NOMO-1 treated with dmso at 0.1 percent for 144 hours (cell line): ENCODE measurements at regions not wholly inside any gene's neighbourhood (a gene's known extent, or its start where the extent isn't known, plus 50 kb on each side); places are given as distances from the start of the nearest gene placed in this dataset.

Source experiments
- DNase-seq: peaks from one replicate; lab custom pipeline; 2025; ENCODE audit not compliant: unreplicated experiment; lab: John Stamatoyannopoulos, UW

DNA sequence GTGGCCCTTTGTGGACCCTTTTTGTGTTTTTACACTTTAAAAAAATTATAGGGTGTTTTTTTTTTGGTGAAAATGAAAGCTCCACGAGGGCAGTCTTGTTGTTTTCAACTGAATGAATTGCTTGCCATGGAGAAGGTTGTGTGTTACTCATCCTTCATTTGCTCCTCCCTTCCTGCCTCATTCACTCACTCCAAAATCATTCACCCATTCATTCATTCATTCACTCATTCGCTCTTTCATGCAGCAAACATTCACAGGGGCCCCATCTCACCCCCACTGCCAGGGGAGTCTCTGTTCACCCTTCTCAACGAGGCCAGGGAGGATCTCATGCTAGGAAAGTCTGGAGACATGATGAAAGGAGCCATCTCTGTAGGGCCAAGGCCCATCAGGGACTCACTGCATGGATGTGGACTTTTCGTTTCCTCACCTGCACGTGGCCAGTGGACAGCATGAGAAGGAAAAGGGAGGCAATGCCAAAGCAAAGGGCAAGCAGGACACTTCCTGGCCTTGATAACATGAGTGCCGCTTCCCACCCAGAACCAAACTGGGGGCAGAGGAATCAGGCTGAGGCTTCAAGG, 62.8 kb upstream of the COL13A1 start:
- DNase-seq, result no peak

DNA sequence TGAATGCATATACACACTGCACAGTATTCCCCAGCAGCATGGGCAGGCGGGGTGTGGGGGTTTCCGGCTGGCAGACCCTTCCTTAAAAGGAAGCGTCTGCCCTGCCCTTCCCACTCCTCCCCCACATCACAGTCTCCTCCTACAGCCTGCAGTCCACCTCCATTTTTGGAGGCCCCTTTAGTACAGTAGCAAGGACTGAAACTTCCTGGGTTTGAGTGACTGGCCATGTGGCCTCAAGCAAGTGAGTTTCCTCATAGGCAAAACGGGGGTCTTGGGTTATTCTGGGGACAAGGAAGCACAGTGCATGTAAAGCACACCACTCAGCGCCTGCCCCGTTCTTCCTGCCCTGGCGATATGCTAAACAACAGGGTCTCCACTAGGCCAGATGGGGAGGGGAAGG, 62.1 kb upstream of the COL13A1 start:
- DNase-seq, result no peak

DNA sequence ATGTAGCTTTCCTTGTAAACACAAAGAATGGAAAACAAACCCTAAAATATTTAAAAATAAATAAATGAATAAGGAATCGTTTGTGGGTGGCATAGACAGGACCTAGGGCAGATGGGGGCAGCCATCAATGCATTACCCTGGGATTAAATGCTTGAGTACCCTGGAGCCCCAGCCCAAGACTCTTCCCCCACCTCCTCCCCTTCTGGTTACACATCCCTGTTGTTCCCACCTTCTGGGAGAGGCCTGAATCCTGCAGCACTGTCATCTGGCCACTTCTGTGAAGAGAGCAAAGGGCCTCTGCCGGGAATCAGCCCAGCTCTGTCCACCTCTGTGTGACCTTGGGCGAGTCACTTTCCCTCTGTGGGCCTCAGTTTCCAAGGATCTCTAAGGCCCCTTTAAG, 61.6 kb upstream of the COL13A1 start:
- DNase-seq, result no peak

GRCh38 chr10:69741252-69741651, 60.5 kb upstream of the COL13A1 start:
- no peak for DNase-seq

DNA sequence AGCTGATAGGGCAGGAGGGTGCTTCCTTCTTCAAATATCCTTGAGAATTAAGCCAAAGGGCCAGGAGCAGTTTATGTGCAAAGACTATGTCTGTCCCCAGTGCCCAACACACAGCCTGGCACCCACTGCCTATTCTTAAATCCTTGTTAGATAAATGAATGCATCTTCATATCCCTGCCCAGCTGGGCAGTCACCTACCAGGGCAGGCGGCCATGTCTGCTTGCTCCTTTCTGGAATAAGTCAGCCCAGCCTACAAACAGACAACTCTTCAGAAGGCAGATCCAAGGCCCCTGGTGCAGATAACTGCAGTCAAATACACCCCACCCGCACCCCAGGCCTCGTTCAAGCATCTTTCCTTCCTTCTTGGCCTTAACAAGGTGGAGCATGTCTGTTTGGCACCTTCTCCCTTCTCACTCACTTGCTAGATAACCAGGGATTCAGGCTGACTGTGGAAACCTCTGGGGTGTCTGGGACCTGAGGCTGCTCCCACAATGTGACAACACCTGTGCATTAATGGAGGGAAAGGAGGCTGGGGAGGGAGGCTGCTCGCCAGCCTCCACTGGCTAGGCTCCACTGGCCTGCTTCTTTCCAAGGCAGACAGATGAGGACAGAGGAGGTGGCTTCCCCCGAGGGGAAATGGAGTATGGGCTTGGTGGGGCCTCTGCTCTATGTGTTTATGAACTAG, 59.9 kb upstream of the COL13A1 start:
- no peak for DNase-seq

GRCh38 chr10:69742356-69742695, 59.4 kb upstream of the COL13A1 start:
- no peak for DNase-seq

DNA sequence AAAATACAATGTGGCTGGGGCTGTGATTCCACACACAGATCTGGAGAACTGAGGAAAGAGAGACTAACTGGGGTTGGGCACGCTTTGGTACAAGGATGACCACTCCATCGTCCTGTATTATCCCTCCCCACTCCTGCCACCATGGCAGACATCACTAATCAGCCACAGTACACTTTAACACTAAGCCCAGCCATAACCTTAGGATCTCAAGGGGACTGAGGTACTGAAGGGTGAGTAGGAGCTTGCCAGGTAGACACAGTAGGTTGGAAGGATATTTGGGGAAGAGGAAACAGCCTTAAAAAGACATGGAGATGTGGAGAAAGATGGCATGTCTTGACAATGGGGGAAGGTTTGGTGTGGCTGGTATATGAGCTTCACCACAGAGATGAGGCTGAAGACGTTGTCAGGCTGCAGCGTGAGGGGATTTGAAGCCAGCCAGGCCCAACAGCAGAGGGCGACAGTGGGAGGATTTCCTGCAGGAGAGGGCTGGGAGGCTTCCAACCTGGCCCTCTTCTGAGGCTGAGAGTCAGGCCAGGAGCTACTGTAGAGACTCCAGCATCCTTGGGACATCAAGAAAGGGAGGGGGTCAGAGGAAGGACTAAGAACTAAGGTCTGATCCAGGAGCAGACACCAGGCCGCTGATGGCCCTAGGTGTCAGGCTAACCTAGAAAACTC, 58.6 kb upstream of the COL13A1 start:
- no peak for DNase-seq

DNA sequence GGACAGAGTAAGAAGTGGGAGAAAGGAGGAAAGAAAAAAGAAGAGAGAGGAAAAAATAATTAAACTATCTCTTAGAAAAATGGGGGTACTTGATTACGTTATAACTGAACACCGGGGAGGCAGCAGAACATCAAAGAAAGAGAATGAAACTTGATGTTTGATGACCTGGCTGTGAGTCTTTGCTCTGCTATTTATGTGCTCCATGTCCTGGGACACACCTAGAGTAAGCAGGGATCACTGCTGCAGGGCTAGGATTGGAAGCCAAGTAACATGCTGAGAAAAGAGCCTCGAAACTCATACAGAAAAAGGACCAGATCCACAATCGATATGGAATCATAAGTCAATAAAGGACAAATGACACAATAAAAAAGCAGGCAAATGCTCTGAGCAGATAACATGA, 56.7 kb upstream of the COL13A1 start:
- DNase-seq, result no peak

DNA sequence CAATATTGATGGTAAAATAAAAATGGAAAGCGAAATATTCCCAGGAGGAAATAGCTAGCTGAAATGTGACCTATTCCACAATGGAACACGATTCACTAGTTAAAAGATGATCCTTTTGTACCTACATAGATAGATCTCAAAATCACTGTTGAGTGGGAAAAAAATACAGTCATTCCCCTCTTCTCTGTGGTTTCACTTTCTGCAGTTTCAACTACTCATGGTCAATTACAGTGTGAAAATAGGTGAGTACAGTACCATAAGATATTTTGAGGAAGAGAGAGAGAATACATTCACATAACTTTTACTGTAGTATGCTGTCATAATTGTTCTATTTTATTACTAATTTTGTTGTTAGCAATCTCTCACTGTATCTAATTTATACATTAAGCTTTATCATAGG, 56.0 kb upstream of the COL13A1 start:
- no peak for DNase-seq

DNA sequence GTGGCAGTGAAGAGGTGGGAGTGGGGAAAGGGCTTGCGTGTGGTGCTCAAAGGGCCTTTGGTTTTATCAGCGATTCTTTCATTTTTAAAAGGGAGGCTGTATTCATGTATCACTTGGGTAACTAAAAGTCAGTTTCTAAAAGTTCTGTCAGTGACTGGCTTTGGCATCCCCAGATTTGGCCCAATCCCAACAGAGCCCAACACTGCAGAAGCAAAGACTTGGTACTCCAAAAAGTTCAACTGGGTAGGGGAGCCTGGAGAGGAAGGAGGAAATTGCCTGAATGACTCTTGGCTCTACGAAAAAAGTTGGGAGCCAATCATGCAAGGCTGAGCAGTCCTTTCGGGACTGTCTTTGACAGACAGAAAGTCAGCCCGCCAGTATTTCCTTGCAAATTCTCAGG, 54.5 kb upstream of the COL13A1 start:
- no peak for DNase-seq

DNA sequence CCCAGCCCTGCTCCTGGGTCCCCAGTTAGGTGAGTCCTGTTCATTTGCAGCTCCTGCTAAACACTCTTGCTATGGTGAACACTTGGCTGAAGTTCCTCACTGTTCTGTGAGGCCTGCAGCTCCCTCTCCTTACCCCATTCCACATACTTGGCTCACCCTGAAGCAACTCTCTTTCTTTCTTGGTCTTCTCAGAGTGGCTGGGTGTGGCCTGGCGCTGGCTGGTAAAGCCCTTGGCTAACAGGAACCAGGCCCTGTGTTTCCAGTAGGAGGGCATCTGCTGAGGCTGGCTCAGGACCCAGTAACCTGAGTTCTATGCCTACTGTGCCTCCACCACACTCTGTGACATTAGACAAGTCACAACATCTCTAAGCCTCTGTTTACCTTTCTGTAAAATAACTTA, 53.1 kb upstream of the COL13A1 start:
- DNase-seq, result no peak

DNA sequence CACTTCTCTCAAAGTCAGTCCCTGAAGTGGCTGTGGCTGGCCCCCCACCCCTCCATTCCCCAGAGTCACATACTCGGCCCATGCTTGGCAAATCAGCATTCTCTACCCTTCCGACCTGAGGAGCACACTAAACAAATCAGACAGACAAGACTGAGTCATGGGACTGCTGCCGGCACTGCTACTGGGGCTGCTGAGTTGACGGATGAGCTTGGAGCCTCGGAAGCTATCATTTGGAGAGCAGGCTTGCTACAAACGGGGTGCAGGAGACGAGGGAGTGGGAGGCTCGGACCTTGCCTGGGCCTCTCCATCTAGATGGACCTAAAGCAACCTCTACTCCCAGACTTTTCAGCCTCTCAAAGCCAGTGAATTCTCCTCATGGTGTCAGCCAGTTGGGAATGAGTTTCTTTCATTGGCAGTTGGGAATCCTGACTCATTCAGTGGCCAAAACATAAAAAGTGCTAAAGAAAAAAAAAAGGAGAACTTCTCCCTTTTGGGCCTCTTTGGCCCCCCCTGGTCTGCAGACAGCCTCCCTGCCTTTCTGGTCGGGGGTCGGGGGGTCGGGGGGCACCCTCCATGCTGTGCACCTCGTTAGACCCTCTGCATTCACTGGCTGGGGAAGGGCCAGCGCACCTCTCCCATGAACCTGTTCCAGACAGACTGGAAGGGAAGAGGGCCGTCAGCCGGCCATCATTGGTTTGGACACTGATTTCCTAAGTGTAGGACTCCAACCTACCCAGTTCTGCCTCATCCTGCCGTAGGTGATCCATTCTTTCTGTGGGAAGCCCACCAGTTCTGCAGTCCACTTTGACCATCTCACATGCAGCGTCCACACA, 52.3 kb upstream of the COL13A1 start:
- DNase-seq, result no peak

GRCh38 chr10:69750011-69750373, 51.7 kb upstream of the COL13A1 start:
- DNase-seq, result no peak

DNA sequence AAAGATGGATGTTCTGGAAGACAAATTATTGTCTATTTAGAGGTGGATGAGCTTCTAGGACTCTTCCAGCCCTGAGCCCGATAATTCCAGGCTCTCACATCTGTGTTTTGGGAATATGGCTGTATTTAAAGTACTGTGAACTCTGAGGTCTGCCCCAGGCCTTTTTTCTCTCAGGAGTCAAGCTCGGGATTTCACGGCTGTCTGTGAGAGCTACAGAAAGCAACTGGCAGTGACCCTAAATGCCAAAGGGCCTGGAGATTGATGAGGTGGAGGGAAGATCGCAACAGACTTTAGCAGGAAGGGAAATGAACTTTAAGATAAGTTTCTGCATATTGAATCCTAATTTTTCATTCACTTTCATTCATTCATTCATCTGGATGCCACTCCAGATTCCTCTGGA, 51.0 kb upstream of the COL13A1 start:
- no peak for DNase-seq

GRCh38 chr10:69751214-69751613, 50.5 kb upstream of the COL13A1 start:
- no peak for DNase-seq
